Stimulated activated CD8-positive, alpha-beta memory T cell treated with anti-CD3 and anti-CD28 coated beads, Interleukin-7, amount 100 ng/mL, for 48 hours (primary cell): ENCODE measurements at regions not wholly inside any gene's neighbourhood (a gene's known extent, or its start where the extent isn't known, plus 50 kb on each side); places are given as distances from the start of the nearest gene placed in this dataset.
"Not testable (repeated sequence)": the region's sequence is repeated elsewhere in the genome, so short reads cannot be mapped to it uniquely, and the experiment has no call there.

Source experiments
- DNase-seq, 2 donors: peaks; one replicate each; pipeline ENCODE4 v3.0.0-alpha.2; 2020; ENCODE audit warnings: low read depth in 1 of 2; ENCODE audit errors: extremely low read depth in 1 of 2

GRCh38 chr13:23098161-23098907 lies 82.4 kb upstream of the SGCG start:
- DNase-seq: no peak

- DNase-seq: no peak
Observed at GRCh38 chr13:23105051-23105450, 75.7 kb upstream of the SGCG start.

- DNase-seq: no peak
Observed at GRCh38 chr13:23107665-23108064, 73.1 kb upstream of the SGCG start.

- DNase-seq: no peak
Observed at GRCh38 chr13:23119131-23119530, 61.6 kb upstream of the SGCG start.

- not testable (repeated sequence) for DNase-seq
Observed at GRCh38 chr13:23127540-23127939, 53.2 kb upstream of the SGCG start.

- no peak for DNase-seq
Observed at GRCh38 chr13:23129331-23129730, 51.4 kb upstream of the SGCG start.
